Bronchial epithelial cell (primary cell): ENCODE measurements at regions not wholly inside any gene's neighbourhood (a gene's known extent, or its start where the extent isn't known, plus 50 kb on each side); places are given as distances from the start of the nearest gene placed in this dataset.

ENCODE experiments used
- DNase-seq: peaks from one replicate; pipeline ENCODE4 v3.0.0-alpha.2; 2010; ENCODE audit warnings: low read depth
- FAIRE-seq: peaks from 2 replicates; lab custom pipeline; 2011; peaks lifted over from hg19 to GRCh38; lab: Jason Lieb, UNC
- H3K27me3 ChIP-seq: 2 replicates; pipeline ENCODE4 v1.5.1; 2011; ENCODE audit warnings: low read length; ENCODE audit not compliant: control insufficient read depth, insufficient read depth
- H3K36me3 ChIP-seq: 2 replicates; pipeline ENCODE4 v1.5.1; 2011; ENCODE audit warnings: low read length; ENCODE audit not compliant: control insufficient read depth, insufficient read depth
- H3K4me3 ChIP-seq: 2 replicates; pipeline ENCODE4 v1.5.1; 2011; ENCODE audit warnings: mild to moderate bottlenecking, low read depth, low read length, control low read depth
- TF ChIP-seq, protein P1 (sequence below): IDR thresholded peaks from 2 replicates; pipeline ENCODE4 v1.5.1; 2011; ENCODE audit warnings: mild to moderate bottlenecking, moderate library complexity, low read length, control low read depth, inconsistent platforms; ENCODE audit not compliant: insufficient read depth, severe bottlenecking

DNA sequence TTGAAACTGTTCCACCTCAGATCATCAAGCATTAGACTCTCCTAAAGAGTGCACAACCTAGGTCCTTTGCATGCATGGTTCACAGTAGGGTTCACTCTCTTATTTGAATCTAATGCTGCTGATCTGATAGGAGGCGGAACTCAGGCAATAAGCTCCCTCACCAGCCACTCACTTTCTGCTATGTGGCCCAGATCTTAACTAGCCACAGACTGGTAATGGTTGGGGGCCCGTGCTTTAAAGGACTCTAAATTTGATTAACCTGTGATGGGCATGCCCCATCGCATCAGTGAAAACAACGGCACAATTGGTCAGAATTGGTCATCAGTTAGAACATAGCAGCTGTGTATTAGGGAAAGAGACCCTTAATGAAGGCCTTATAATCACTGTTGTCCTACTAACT lies 753.7 kb upstream of the SORCS1 start:
- TF ChIP-seq, protein P1, sequence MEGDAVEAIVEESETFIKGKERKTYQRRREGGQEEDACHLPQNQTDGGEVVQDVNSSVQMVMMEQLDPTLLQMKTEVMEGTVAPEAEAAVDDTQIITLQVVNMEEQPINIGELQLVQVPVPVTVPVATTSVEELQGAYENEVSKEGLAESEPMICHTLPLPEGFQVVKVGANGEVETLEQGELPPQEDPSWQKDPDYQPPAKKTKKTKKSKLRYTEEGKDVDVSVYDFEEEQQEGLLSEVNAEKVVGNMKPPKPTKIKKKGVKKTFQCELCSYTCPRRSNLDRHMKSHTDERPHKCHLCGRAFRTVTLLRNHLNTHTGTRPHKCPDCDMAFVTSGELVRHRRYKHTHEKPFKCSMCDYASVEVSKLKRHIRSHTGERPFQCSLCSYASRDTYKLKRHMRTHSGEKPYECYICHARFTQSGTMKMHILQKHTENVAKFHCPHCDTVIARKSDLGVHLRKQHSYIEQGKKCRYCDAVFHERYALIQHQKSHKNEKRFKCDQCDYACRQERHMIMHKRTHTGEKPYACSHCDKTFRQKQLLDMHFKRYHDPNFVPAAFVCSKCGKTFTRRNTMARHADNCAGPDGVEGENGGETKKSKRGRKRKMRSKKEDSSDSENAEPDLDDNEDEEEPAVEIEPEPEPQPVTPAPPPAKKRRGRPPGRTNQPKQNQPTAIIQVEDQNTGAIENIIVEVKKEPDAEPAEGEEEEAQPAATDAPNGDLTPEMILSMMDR: no peak
- Histone ChIP-seq H3K4me3 (no peak overlapping the region), H3K36me3 (no peaks in the 10 kb centered on the region), H3K27me3 (no peaks in the 10 kb centered on the region)
- FAIRE-seq (no peak), DNase-seq (no peak)

DNA sequence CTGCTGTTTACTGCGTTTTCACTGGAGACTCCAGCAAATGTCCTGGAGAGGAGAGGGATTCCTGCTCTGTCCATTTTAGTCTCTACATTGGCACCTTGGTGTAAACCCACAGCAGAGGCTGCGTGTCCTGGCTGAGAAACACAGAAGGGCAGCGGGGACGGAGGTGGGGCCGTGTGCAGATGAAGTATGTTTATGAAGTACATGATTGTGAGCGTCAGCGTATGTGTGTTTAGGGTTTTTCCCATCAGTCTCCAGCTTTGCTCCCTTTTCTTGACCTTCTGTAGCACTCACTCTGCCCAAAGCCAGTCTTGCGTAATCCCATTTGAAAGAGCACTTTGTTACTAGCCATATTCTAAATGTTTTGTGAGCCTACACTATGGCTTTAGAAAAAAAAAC lies 750.7 kb upstream of the SORCS1 start:
- DNase-seq (peak; percentile 55), FAIRE-seq (no peak)

DNA sequence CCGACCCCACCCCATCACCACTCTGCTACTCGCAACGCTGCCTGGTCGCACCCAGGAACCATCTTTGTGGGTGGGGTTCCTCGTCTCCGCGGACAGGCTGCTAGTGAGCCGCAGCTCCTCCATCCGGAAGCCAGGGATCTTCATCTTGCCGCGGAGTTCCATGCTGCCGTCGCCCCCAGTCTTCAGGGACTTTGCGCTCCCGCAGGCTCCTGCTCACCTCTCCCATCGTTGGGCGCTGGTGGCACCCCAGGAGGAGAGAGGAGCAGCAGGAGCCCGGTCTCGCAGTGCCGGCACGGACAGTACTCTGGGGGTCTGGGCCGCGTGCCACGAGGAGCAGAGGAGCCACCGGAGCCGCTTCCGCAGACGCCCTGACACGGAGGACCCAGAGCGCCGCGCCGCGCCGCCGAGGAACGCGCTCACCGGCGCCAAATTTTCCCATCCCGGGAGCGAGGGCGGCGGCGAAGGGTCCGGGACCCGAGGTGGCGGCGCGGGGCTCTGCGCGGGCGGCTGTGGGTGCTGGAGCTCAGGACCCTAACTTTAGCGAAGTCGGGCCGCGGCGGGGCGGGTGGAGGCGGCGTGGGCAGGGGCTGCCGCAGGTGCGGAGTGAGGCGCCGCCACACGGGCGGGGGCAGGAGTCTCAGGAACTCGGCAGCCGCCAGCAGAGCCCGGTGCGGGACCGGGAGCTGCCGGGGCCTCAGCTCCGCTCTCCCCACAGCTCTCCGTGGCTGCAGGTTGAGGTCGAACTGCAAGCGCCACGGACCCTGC lies 750.1 kb upstream of the SORCS1 start:
- FAIRE-seq: no peak
- no peak for DNase-seq

More for the DNA sequence above, 750.7 kb upstream of the SORCS1 start:
- H3K36me3 ChIP-seq: no peaks in the 10 kb centered on the region
- H3K4me3 ChIP-seq: peak overlapping the region; percentile 47
- H3K27me3 ChIP-seq: no peaks in the 10 kb centered on the region
- TF ChIP-seq, protein P1: no peak

DNA sequence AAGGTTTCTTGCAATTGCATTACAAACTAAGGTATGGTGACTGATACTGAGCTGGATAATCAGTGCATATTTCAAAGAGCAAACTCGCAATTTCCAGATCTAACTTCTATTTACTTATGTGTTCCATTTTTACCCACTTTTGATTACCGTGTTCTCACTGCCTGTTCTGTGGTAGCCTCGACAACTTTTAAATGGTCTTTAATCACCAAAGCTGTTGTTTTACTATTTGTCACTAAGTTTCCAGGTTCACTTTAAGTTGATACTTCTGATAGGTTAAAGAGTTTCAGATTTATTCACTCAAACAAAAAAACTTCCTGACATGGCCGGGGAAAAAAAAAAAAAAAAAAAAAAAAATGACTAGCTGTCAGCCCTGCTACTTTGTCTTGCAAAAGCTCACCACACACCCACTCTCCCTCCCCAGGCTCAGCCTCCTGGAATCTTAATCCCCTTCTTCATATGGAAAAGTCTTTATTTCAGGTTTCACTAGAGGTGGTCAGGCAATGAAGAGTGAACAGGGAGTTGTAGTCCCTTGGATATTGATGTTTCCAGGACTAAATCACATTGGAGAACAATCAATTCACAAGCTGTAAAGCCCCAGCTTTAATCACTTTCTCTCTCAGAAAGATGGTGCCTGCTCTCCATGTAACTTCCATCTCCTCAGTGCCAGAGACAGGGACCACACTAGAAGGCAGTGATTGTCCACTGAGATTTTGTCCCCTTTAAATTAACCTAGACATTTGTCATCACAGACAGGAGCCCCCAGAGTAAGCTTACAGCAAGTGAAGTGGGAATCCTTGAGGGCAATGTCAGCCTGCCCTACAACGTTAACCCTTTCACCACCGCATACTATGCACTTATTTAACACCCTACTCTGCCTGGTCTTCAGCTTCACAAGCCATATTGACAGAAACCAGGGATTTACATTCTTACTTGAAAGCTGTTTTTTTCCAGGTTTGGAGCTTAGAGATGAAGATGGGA lies 749.1 kb upstream of the SORCS1 start:
- no peak for FAIRE-seq
- Histone ChIP-seq H3K4me3 (no peak overlapping the region), H3K27me3 (no peaks in the 10 kb centered on the region), H3K36me3 (no peaks in the 10 kb centered on the region)
- TF ChIP-seq, protein P1: no peak
- DNase-seq: no peak

More for the DNA sequence above, 750.1 kb upstream of the SORCS1 start:
- peak overlapping the region; percentile 47 for H3K4me3 ChIP-seq
- H3K27me3 ChIP-seq: no peaks in the 10 kb centered on the region
- no peaks in the 10 kb centered on the region for H3K36me3 ChIP-seq
- TF ChIP-seq, protein P1: no peak

DNA sequence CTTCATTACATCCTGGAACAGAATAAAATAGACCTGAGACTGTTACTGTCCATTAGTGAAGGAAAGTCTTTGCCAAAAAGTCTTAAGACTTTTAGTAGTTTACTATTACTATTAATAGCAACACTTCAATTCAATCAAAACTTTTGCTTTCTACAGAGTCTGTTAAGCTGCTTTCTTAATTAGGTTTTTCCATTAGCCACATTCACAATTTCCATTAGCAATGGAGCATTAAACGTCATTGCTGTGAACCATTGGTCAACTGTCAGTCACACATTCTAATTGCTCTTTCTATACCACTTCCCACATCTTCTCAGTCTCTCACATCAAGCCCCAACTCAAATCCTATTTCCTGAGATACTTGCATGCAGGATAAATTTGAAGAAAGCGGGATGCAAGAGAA lies 736.6 kb upstream of the SORCS1 start:
- DNase-seq: no peak
- no peak for FAIRE-seq
- H3K36me3 ChIP-seq: no peaks in the 10 kb centered on the region
- no peaks in the 10 kb centered on the region for H3K27me3 ChIP-seq
- TF ChIP-seq, protein P1: no peak
- no peak overlapping the region for H3K4me3 ChIP-seq
